Dermis microvascular lymphatic vessel endothelial cell (primary cell): ENCODE measurements at regions not wholly inside any gene's neighbourhood (a gene's known extent, or its start where the extent isn't known, plus 50 kb on each side); places are given as distances from the start of the nearest gene placed in this dataset.

Source experiments
- DNase-seq, 2 donors: peaks; one replicate each; pipeline versions ENCODE4 v3.0.0 to v3.0.0-alpha.2; 2010; ENCODE audit warnings: low read depth in 2 of 2

DNA sequence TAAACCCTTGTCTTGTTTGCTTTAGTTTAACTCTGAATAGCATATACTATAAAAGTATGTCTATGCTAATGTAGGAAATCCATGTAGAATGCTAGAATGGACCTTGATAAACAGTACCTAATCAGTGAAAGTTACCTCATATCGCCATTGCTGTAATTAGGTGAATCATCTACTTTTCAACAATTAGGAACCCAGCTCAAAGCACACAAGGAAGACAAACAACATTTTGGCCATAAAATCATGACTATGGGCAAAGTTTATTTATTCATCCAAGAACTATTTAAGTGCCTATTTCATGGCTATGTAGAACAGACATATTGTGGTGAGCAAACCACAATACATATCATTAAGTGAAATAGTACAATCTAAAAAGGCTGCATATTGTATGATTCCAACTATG is 1043.2 kb downstream of the BRINP3 start:
- DNase-seq, result no peak

DNA sequence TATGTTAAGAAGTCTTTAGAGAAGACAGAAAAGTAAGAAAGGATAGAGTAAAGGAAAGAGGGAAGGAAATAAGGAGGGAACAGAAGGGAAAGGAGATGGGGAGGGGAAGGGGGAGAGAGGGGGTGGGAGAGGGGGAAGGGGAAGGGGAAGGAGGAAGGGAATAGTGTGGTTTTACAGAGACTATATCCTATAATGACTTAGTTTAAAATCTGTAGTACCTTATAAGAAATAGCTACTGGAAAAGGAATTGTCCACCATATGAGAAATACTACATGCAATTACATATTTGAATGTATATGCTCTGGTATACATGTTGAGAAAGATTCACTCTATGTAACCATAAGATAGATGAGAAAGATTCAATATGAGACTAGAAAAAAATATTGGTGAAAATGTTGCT is 1042.3 kb downstream of the BRINP3 start:
- no peak for DNase-seq

GRCh38 chr1:189438808-189439207 is 1038.9 kb downstream of the BRINP3 start:
- DNase-seq, result no peak

DNA sequence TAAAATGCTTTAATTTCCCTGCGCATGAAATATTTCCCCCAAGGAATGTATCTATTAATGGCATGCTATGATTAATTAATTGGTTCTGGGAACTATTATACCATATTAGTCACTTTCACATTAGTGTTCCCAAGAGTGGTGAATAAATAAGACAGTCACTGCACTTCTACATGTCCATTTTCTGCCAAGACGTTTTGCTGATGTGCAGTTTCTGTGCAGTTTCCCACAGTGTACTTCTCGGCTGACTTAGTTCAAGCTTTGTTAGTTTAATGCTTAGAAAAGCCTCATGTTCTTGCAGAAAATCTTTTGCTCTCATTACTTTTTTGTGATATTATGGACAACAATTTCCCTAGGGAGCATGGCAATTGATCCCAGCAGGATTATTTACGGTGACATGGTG is 1014.5 kb downstream of the BRINP3 start:
- DNase-seq, result no peak

GRCh38 chr1:189496768-189497167 is 980.9 kb downstream of the BRINP3 start:
- DNase-seq, result no peak

DNA sequence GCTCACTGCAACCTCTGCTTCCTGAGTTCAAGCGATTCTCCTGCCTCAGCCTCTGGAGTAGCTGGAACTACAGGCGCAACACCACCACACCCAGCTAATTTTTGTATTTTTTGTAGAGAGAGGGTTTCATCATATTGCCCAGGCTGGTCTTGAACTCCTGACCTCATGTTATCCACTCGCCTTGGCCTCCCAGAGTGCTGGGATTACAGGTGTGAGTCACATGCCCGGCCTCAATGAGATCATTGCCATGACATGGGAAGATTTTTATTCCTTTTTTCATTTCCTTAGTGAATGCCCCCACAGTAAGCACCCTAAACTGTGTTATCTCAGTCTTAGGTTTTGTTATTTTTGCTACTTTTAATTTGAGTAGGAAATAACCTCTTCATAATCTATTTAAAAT is 977.9 kb downstream of the BRINP3 start:
- DNase-seq, result no peak

DNA sequence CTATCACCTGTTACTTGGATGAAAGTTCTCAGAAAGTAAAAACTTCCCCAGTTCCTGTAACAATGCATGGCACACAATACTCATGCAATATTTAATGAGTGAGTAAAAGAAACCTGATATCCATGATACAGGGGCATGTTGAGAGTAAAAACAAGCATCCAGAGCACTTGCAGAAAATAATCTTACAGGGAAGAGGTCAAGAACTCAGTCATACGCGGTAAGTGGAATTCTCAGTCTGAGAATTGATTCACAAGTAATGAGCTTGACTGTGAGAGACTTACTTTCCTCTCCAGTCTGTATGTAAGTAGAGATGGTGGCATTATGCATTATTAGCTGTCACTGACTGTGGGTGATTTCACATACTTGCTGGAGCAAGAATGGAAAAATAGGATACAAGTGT is 976.9 kb downstream of the BRINP3 start:
- DNase-seq, result no peak

GRCh38 chr1:189510827-189511226 is 966.8 kb downstream of the BRINP3 start:
- no peak for DNase-seq

- no peak for DNase-seq
Measured at GRCh38 chr1:189513091-189513490, 964.6 kb downstream of the BRINP3 start.

GRCh38 chr1:189522441-189522840 is 955.2 kb downstream of the BRINP3 start:
- no peak for DNase-seq

- no peak for DNase-seq
Measured at GRCh38 chr1:189524501-189524900, 953.2 kb downstream of the BRINP3 start.

GRCh38 chr1:189530162-189530561 is 947.5 kb downstream of the BRINP3 start:
- no peak for DNase-seq

- no peak for DNase-seq
Measured at GRCh38 chr1:189538271-189538670, 939.4 kb downstream of the BRINP3 start.

GRCh38 chr1:189550498-189550897 is 927.2 kb downstream of the BRINP3 start:
- no peak for DNase-seq

GRCh38 chr1:189563784-189564183 is 913.9 kb downstream of the BRINP3 start:
- DNase-seq, result no peak

DNA sequence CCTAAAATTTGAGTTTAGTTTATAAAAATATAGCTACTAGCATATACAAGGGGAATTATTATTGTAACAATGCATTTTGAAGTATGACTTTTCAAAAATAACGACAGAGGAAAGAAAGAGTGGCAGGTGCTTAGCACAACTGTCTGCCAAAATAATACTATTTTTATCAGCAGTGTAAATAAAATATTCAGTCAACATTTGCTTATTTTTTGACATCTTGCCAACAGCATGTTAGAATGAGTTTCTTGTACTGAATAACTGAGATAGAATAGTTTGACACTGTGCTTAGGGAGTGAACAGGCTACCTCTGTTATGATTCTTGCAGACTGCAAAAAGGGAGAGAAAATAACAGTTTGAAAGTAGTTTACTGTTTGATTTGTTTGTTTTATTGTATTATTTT is 909.8 kb downstream of the BRINP3 start:
- DNase-seq, result no peak

- DNase-seq, result no peak
Measured at GRCh38 chr1:189596197-189596596, 881.5 kb downstream of the BRINP3 start.

- DNase-seq, result no peak
Measured at GRCh38 chr1:189597083-189597482, 880.6 kb downstream of the BRINP3 start.

DNA sequence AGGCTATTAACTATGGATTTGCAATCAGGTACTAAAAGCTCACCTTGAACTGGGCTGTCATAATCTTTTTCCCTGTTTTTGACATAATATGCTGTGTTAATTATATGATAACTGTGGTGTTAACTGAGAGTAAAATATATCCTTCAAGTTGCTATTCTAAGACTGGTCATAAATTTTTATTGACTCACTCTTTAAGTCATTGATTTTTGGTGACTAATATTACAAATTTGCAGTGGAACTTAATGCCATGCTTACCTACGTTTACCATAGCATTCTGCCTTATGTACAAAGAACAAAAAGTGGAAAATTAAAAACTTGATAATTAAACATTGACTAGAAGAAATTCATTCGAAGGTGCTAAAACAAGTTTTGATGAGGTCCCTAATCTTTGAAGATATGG is 872.4 kb downstream of the BRINP3 start:
- DNase-seq, result no peak

DNA sequence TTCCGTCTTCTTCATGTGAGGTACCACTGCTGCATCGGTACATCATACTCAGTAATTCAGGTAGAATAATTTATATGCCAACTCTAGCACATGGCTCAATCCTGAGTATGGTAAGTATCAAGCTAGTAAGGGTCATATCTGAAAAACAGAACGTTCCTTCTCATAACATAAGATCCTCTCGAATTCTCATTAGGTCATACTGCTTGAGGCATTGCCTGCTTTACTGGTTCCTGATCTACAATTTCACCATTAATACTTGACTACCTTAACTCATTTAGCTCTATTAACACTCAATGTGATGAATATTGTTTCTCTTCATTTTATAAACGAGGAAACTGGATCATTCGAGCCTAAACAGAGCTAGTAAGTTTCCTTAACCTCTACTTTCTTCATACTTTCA is 871.6 kb downstream of the BRINP3 start:
- no peak for DNase-seq

GRCh38 chr1:189606795-189607476 is 870.7 kb downstream of the BRINP3 start:
- DNase-seq, result no peak

- DNase-seq, result no peak
Measured at GRCh38 chr1:189607477-189608096, 870.1 kb downstream of the BRINP3 start.

DNA sequence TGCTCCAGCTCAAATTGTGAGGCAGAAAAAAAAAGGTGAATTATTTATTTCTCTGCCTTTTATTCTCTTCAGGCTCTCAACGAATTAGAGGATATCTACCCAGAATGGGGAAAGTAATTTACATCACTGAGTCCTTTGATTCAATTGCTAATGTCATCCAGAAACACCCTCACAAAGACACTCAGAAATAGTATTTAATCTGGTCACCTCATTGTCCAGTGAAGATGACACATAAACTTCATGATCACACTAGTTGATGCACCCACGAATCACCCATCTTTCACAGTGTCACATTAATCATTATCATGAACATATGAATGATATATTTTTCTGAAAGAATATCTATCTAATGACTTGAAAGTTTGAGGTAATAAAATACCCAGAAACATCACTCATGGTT is 868.5 kb downstream of the BRINP3 start:
- no peak for DNase-seq

DNA sequence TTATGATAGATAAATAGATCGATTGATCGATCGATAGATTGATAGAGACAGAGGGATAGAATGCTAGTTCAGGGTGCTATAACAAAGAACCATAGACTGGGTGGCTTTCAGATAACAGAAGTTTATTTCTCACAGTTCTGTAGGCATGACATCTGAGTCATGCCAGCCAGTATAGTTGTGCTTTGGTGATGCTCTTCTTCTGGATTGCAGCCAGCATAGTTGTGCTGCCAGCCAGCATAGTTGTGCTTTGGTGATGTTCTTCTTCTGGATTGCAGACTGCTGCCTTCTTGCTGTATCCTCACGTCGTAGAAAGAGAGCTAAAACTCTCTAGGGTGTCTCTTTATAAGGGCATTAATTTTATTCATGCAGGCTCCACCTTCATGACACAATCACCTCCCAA is 860.8 kb downstream of the BRINP3 start:
- DNase-seq, result no peak
